ENCODE measurements at regions not wholly inside any gene's neighbourhood (a gene's known extent, or its start where the extent isn't known, plus 50 kb on each side); places are given as distances from the start of the nearest gene placed in this dataset.
"Not testable (repeated sequence)": the region's sequence is repeated elsewhere in the genome, so short reads cannot be mapped to it uniquely, and the experiment has no call there.

- DNase-seq (ENCODE audit: low read depth in 3 of 3, low spot score in 1 of 3), result no peak
Observed at GRCh38 chr4:82090717-82091116, 283.1 kb downstream of the HNRNPD start.

DNA sequence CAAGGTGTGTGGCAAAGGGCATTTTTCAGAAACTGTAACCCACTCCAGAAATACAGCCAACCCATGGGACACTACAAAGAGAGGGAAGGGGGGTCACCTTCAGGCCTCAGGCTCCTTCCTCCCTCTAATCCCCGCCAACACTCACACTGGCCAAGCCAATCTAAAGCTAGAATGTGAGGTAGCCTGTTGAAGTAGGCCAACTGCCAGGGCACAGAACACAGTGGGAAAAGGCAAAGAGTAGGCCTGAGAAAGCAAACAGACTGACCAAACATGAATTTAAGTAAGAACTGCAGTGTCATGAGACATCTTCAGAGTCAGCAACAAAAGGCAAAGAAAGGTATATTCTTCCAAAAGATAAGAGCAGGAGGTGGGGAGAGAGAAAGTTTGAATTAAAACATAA is 289.0 kb downstream of the HNRNPD start:
- no peak for DNase-seq (ENCODE audit: low read depth in 3 of 3, low spot score in 1 of 3)

GRCh38 chr4:82077471-82077995 is 296.3 kb downstream of the HNRNPD start:
- not testable (repeated sequence) for DNase-seq (ENCODE audit: low read depth in 3 of 3, low spot score in 1 of 3)

- DNase-seq (ENCODE audit: low read depth in 3 of 3, low spot score in 1 of 3), result no peak
Observed at GRCh38 chr4:82076809-82077208, 297.0 kb downstream of the HNRNPD start.

GRCh38 chr4:82076359-82076758 is 297.4 kb downstream of the HNRNPD start:
- DNase-seq (ENCODE audit: low read depth in 3 of 3, low spot score in 1 of 3), result no peak

- DNase-seq (ENCODE audit: low read depth in 3 of 3, low spot score in 1 of 3), result no peak
Observed at GRCh38 chr4:82071951-82072350, 301.8 kb downstream of the HNRNPD start.

- DNase-seq (ENCODE audit: low read depth in 3 of 3, low spot score in 1 of 3), result no peak
Observed at GRCh38 chr4:82069883-82070638, 303.7 kb downstream of the HNRNPD start.

- no peak for DNase-seq (ENCODE audit: low read depth in 3 of 3, low spot score in 1 of 3)
Observed at GRCh38 chr4:82063017-82063416, 310.8 kb downstream of the HNRNPD start.

- no peak for DNase-seq (ENCODE audit: low read depth in 3 of 3, low spot score in 1 of 3)
Observed at GRCh38 chr4:82057990-82058544, 315.7 kb downstream of the HNRNPD start.

DNA sequence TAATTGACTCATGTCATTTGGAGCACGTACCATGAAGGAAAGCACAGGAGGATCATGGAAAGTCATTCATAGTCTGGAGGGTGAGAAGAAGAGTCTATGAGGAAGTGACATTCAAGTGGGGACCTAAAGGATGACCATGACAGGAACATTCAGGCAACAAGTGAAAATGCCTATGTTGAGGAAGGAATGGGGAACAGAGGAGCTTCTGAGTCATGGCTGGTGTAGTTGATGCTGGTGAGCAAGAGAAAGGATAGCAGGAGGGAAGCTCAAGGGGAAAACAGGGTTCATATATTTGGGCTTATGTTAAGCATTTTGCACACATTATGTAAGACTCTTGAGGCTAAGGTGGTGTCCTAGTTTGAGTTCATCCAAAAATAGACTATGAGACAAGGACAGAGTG is 318.6 kb downstream of the HNRNPD start:
- DNase-seq (ENCODE audit: low read depth in 3 of 3, low spot score in 1 of 3), result no peak

DNA sequence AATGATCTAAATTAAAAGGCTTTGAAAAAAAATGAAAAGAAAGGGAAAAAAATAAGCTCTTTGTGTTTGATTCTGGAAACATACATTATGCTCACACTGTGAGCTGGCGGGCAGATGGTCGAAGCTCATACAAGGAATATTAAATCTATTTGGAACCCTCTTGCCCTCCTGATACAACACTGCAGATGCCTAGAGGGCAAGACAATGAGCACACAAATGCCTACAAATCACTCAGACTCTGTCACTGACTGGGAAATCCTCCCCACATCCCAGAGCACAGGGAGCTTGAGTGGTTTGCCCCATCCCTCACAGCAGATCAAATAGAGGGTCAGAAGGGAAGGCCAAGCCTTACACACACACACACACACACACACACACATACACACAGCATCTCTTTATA is 320.4 kb downstream of the HNRNPD start:
- DNase-seq (ENCODE audit: low read depth in 3 of 3, low spot score in 1 of 3), result no peak

- DNase-seq (ENCODE audit: low read depth in 3 of 3, low spot score in 1 of 3), result no peak
Observed at GRCh38 chr4:82050796-82051195, 323.0 kb downstream of the HNRNPD start.

DNA sequence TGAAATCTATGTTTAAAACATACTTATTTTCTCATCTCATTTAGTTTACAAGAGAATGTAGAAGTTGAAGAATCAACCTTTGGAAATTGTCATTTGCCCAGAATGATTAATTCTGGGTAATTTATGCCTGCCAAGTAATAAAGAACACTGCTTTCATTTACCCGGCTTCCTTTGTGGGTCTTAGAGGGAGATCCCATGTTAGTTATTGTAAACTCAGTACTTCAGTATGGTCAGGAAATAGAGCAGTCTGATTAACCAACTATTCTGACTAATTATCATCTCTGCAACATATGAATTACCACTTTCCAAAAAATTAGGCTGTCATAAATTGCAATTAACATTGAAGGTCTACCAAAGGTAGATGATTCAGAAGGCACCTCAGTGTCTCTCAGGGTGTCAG is 324.5 kb downstream of the HNRNPD start:
- no peak for DNase-seq (ENCODE audit: low read depth in 3 of 3, low spot score in 1 of 3)

DNA sequence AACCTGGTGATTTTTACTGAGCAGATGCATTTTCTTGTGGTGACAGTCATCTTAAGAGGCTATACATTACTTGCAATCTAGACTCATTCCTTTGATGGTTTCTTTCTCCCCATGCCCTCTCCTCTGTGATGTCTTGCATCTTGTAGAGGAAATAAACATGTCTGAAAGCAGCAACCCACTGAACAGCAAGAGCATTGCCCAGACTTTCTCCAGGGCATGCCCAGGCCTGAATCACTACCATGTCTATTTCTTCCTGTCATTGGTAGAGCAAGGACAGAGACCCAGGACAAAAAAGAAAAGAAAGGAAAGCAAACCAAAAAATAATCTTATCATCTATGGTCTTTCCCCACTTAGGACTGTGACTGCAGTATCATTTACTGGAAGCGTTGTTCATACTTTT is 326.1 kb downstream of the HNRNPD start:
- DNase-seq (ENCODE audit: low read depth in 3 of 3, low spot score in 1 of 3), result no peak

DNA sequence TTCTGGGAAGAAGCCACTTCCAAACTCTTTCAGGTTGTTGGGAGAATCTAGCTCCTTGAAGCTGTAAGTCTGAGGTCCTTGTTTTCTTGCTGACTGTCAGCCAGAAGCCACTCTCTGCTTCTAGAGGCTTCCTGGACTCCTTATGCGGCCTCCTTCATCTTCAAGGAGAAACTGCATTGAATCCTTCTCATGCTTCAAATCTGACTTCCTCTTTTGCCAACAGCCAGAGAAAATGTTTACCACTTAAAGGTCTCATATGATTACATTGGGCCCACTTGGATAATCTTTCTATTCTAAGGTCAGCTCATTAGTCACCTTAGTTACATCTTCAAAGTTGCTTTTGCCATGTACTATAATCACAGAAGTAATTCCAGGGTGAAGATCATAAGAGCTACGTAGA is 327.0 kb downstream of the HNRNPD start:
- no peak for DNase-seq (ENCODE audit: low read depth in 3 of 3, low spot score in 1 of 3)

DNA sequence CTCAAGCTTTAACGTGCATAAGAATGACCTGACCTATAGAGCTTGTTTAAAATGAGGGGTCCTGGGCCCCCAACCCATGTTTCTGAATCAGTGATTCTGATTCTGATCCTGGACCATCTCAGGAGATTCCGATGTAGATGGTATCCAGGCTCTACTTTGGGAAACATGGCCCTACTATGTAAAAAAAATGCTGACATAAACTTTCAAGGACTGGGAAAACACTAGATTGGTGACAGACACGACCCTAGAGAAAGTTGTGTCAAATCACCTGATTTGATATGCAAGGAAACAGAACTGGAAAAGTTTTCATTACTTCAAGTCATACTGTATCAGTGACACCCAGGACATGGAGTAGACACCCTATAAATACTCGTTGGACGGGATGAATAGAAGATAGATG is 328.5 kb downstream of the HNRNPD start:
- DNase-seq (ENCODE audit: low read depth in 3 of 3, low spot score in 1 of 3), result no peak

GRCh38 chr4:82044141-82044993 is 329.4 kb downstream of the HNRNPD start:
- DNase-seq (ENCODE audit: low read depth in 3 of 3, low spot score in 1 of 3), result no peak

GRCh38 chr4:82043809-82044137 is 330.0 kb downstream of the HNRNPD start:
- no peak for DNase-seq (ENCODE audit: low read depth in 3 of 3, low spot score in 1 of 3)

DNA sequence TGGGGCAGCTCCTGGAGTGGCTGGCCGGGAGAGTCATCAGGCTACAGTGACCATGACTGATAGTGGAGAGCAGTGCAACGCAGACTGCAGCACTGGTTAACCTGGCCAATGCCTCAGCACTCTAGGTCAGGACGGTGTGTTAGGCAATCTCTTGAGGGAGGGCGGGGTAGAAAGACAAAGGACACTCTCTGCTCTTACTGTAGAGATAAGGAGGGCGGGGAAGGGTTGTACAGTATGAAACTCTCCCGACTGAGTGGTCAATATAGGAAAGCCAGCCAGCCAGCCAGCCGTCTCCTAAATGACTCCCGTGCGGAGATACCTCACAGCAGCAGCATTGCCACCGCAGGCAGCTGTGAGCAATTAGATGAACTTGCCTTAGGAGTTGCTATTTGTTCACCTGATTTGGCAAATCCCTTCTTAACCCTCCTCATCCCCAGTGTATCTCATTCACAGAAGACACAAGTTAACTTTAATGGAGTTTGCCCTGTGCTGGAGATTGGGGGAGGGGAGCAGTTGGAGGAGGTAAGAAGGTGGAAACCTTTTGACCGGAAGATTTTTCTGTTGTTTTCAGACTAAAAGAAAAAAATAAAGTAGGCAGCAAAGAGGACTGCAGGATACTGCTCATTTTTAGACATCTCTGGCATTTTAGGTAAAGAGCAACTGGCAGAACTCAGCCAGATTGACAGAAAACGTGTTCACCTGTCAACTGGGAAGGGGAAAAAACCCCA is 330.5 kb downstream of the HNRNPD start:
- no peak for DNase-seq (ENCODE audit: low read depth in 3 of 3, low spot score in 1 of 3)

GRCh38 chr4:82042042-82042441 is 331.7 kb downstream of the HNRNPD start:
- no peak for DNase-seq (ENCODE audit: low read depth in 3 of 3, low spot score in 1 of 3)

- DNase-seq (ENCODE audit: low read depth in 3 of 3, low spot score in 1 of 3), result no peak
Observed at GRCh38 chr4:82038936-82039335, 334.9 kb downstream of the HNRNPD start.
